IPS DF 19.7 (cell line): ENCODE measurements at regions not wholly inside any gene's neighbourhood (a gene's known extent, or its start where the extent isn't known, plus 50 kb on each side); places are given as distances from the start of the nearest gene placed in this dataset.

ENCODE experiments used
- DNase-seq: peaks from one replicate; pipeline ENCODE4 v3.0.0-alpha.2; 2013; ENCODE audit warnings: low read depth, low spot score

- peak; percentile 75 for DNase-seq
These were observed 132.2 kb downstream of the OGFRL1 start for GRCh38 chr6:71420693-71421328.

- no peak for DNase-seq
These were observed 133.0 kb downstream of the OGFRL1 start for GRCh38 chr6:71421611-71422010.

GRCh38 chr6:71430018-71430417, 141.4 kb downstream of the OGFRL1 start:
- DNase-seq: no peak

- DNase-seq: no peak
These were observed 144.8 kb downstream of the OGFRL1 start for GRCh38 chr6:71433441-71433840.

GRCh38 chr6:71444222-71444621, 155.6 kb downstream of the OGFRL1 start:
- no peak for DNase-seq

- DNase-seq: no peak
These were observed 157.4 kb downstream of the OGFRL1 start for GRCh38 chr6:71446057-71446456.

- DNase-seq: no peak
These were observed 157.9 kb downstream of the OGFRL1 start for GRCh38 chr6:71446470-71446869.

GRCh38 chr6:71452697-71453370, 164.2 kb downstream of the OGFRL1 start:
- no peak for DNase-seq

- DNase-seq: no peak
These were observed 164.7 kb downstream of the OGFRL1 start for GRCh38 chr6:71453371-71453706.

- no peak for DNase-seq
These were observed 165.4 kb downstream of the OGFRL1 start for GRCh38 chr6:71454056-71454455.

- no peak for DNase-seq
These were observed 169.3 kb downstream of the OGFRL1 start for GRCh38 chr6:71457929-71458328.

GRCh38 chr6:71459162-71459561, 170.6 kb downstream of the OGFRL1 start:
- DNase-seq: no peak

GRCh38 chr6:71460933-71461332, 172.3 kb downstream of the OGFRL1 start:
- DNase-seq: no peak

- no peak for DNase-seq
These were observed 174.4 kb downstream of the OGFRL1 start for GRCh38 chr6:71463061-71463460.

GRCh38 chr6:71465096-71465495, 176.5 kb downstream of the OGFRL1 start:
- DNase-seq: no peak

GRCh38 chr6:71466362-71466761, 177.8 kb downstream of the OGFRL1 start:
- no peak for DNase-seq

- no peak for DNase-seq
These were observed 179.4 kb downstream of the OGFRL1 start for GRCh38 chr6:71468038-71468437.

- DNase-seq: no peak
These were observed 180.5 kb downstream of the OGFRL1 start for GRCh38 chr6:71468841-71469700.

GRCh38 chr6:71471718-71472117, 183.1 kb downstream of the OGFRL1 start:
- no peak for DNase-seq

- no peak for DNase-seq
These were observed 185.3 kb downstream of the OGFRL1 start for GRCh38 chr6:71473926-71474325.

- no peak for DNase-seq
These were observed 186.3 kb downstream of the OGFRL1 start for GRCh38 chr6:71474942-71475341.

GRCh38 chr6:71476371-71476770, 187.8 kb downstream of the OGFRL1 start:
- DNase-seq: no peak

- no peak for DNase-seq
These were observed 188.3 kb downstream of the OGFRL1 start for GRCh38 chr6:71476872-71477271.
